GM12878 (cell line): ENCODE measurements at regions not wholly inside any gene's neighbourhood (a gene's known extent, or its start where the extent isn't known, plus 50 kb on each side); places are given as distances from the start of the nearest gene placed in this dataset.

ENCODE experiments used
- ATAC-seq: fragments of 200-7000 bp; cut with Tn5 transposase; 3 replicates; pipeline ENCODE4 v1.9.1; 2020; ENCODE audit warnings: mild to moderate bottlenecking, moderate library complexity
- BruUV-seq: library from RNA; stranded (reverse); fragments of 400-500 nt; replicated peaks from 2 replicates; lab custom pipeline; 2021; lab: Mats Ljungman, UMichigan
- CTCF ChIA-PET: fragments of 300-600 bp; sonication (Branson Sonifier 250); formaldehyde crosslinking; extraction: SDS; loops from one replicate; lab custom pipeline; 2021; ENCODE audit warnings: inconsistent platforms; lab: Yijun Ruan, JAX
- POLR2A ChIA-PET: fragments of 350-600 bp; formaldehyde crosslinking; extraction: SDS; loops from one replicate; lab custom pipeline; 2021; ENCODE audit warnings: inconsistent platforms; lab: Charles Lee
- RAD21 ChIA-PET: fragments of 300-600 bp; sonication (Branson Sonifier 250); formaldehyde crosslinking; loops from one replicate; lab custom pipeline; 2023; ENCODE audit warnings: antibody characterized with exemption; ENCODE audit not compliant: unreplicated experiment; lab: Charles Lee
- SMC1A ChIA-PET: fragments of 300-600 bp; sonication (Branson Sonifier 250); formaldehyde crosslinking; loops from one replicate; lab custom pipeline; 2023; ENCODE audit not compliant: unreplicated experiment, uncharacterized antibody; lab: Charles Lee
- DNase-seq: peaks from one replicate; pipeline ENCODE4 v3.0.0-alpha.2; 2011; ENCODE audit warnings: low read depth, low spot score
- FAIRE-seq: peaks from 3 replicates; lab custom pipeline; 2011; peaks lifted over from hg19 to GRCh38; lab: Jason Lieb, UNC
- H2AFZ ChIP-seq: 2 replicates; pipeline ENCODE4 v1.6.0; 2011; ENCODE audit warnings: low read depth, low read length, control low read depth; ENCODE audit not compliant: control insufficient read depth
- H3K27ac ChIP-seq: 2 replicates; pipeline ENCODE4 v1.5.1; 2011; ENCODE audit warnings: control low read depth; ENCODE audit not compliant: control insufficient read depth, insufficient read depth
- H3K27me3 ChIP-seq, 2 experiments: replicated peaks in 1 of 2; 2 replicates each; pipeline versions ENCODE4 v1.6.0 to v1.6.1; 2011; ENCODE audit warnings: low read length in 1 of 2; ENCODE audit not compliant: control insufficient read depth in 2 of 2, insufficient read depth in 2 of 2
- H3K36me3 ChIP-seq, 2 experiments: 2 replicates each; pipeline ENCODE4 v1.5.1; 2011; ENCODE audit warnings: low read length in 1 of 2; ENCODE audit not compliant: control insufficient read depth in 2 of 2, insufficient read depth in 2 of 2
- H3K4me1 ChIP-seq: 2 replicates; pipeline ENCODE4 v1.6.1; 2011; ENCODE audit warnings: mild to moderate bottlenecking, low read length, moderate library complexity, mixed read lengths; ENCODE audit not compliant: control insufficient read depth, insufficient read depth
- H3K4me2 ChIP-seq: 2 replicates; pipeline ENCODE4 v1.6.0; 2011; ENCODE audit warnings: control low read depth; ENCODE audit not compliant: control insufficient read depth, insufficient read depth
- H3K4me3 ChIP-seq: fragments of 200-600 bp; sonication (generic); 2 replicates; pipeline ENCODE4 v1.5.1; 2016
- H3K79me2 ChIP-seq: 2 replicates; pipeline ENCODE4 v1.6.0; 2011; ENCODE audit warnings: low read length; ENCODE audit not compliant: control insufficient read depth, insufficient read depth
- H3K9ac ChIP-seq: 2 replicates; pipeline ENCODE4 v1.8.0; 2011; ENCODE audit warnings: low read length, control low read depth, mixed read lengths; ENCODE audit not compliant: control insufficient read depth, insufficient read depth
- H3K9me3 ChIP-seq: replicated peaks from 3 replicates; pipeline ENCODE4 v1.5.1; 2011; ENCODE audit warnings: mild to moderate bottlenecking, low read length; ENCODE audit not compliant: control insufficient read depth, insufficient read depth
- H4K20me1 ChIP-seq: 2 replicates; pipeline ENCODE4 v1.6.0; 2011; ENCODE audit not compliant: control insufficient read depth, insufficient read depth
- IKZF2 ChIP-seq, 2 experiments: fragments of 450-650 bp; IDR thresholded peaks; 2 replicates each; pipeline ENCODE4 v1.6.1; 2017; ENCODE audit warnings: mild to moderate bottlenecking in 2 of 2, moderate library complexity in 2 of 2
- NBN ChIP-seq: fragments of 450-650 bp; IDR thresholded peaks from 2 replicates; pipeline ENCODE4 v1.6.1; 2016
- ZNF384 ChIP-seq: IDR thresholded peaks from 2 replicates; pipeline ENCODE4 v1.6.1; 2012; ENCODE audit warnings: low read depth, mild to moderate bottlenecking, low read length, improper control_type of control experiment, borderline replicate concordance
- WGBS: methylation state at CpG from one replicate; pipeline ENCODE4 v1.1.6; 2016; ENCODE audit warnings: low lambda C conversion rate; ENCODE audit not compliant: insufficient replicate concordance, insufficient coverage; ENCODE audit errors: missing lambda C conversion rate; 5-methylcytosine and 5-hydroxymethylcytosine counted together
- in situ Hi-C: fragments of 300-500 bp; cut with MboI; formaldehyde crosslinking; loops from 9 replicates; pipeline ENCODE4 v1.14.3; 2018; ENCODE audit warnings: mixed read lengths
- intact Hi-C: fragments of 100-400 bp; cut with micrococcal nuclease; formaldehyde crosslinking; loops from one replicate; pipeline ENCODE4 v1.14.2; 2022; ENCODE audit not compliant: unreplicated experiment
- TF ChIP-seq, protein P1 (sequence below): IDR thresholded peaks from 2 replicates; pipeline ENCODE4 v1.6.1; 2011; ENCODE audit warnings: mild to moderate bottlenecking, low read depth, low read length, moderate library complexity; ENCODE audit not compliant: insufficient replicate concordance
- TF ChIP-seq, protein P2 (sequence below): fragments of 450-650 bp; formaldehyde crosslinking; IDR thresholded peaks from 2 replicates; pipeline ENCODE4 v1.5.0; 2022; ENCODE audit warnings: mild to moderate bottlenecking, missing genetic modification characterization

DNA sequence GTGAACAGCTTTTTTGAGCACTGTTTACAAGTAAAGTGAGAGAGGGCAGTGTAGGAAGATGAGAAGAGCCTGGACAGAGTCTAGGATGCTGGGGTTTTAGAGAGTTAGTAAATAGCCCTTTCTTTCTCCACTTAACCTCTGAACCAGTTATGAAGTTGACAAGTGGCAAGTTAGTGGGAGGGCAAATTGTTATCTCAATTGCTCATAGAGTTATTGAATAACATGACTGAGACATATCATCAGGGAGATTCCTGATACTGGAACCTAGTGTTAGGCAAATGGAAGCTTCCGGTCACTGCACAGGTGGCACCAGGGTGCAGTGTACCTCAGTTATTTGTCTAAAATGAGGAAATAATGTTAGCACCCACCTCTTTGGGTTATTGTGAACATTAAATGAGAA lies 57.8 kb upstream of the PTPN5 start:
- DNase-seq (no peak), ATAC-seq (no peak), FAIRE-seq (no peak)
- ChIA-PET RAD21 (interaction anchor here (0.8 kb wide), 1 partner anchor 74 kb away, joined by 3 read pairs; no protein-coding TSS in a partner anchor), CTCF (interaction anchor here (0.6 to 5.1 kb wide), 6 partner anchors 9 to 734 kb away, joined by 3 to 40 read pairs (median 5); no protein-coding TSS in a partner anchor), POLR2A (no interaction called here), SMC1A (interaction anchor here (0.6 to 0.8 kb wide), 2 partner anchors 127 to 290 kb away, joined by 3 read pairs; no protein-coding TSS in a partner anchor)
- Histone ChIP-seq H3K4me2 (no peak overlapping the region), H3K27ac (no peak overlapping the region), H3K9ac (no peak overlapping the region), H4K20me1 (no peaks in the 10 kb centered on the region), H3K79me2 (no peaks in the 10 kb centered on the region), H2AFZ (no peak overlapping the region), H3K36me3 (no peaks in the 10 kb centered on the region), H3K4me3 (no peak overlapping the region), H3K9me3 (no peaks in the 10 kb centered on the region), H3K27me3 (no peaks in the 10 kb centered on the region), H3K4me1 (no peaks in the 10 kb centered on the region)
- intact Hi-C loops (no loop called here), in situ Hi-C loops (no loop called here)
- no TSS peak for BruUV-seq
- TF ChIP-seq NBN (no peak), IKZF2 (IDR thresholded peaks at IDR 0.05) (no peak), ZNF384 (no peak)
- TF ChIP-seq, protein P1, sequence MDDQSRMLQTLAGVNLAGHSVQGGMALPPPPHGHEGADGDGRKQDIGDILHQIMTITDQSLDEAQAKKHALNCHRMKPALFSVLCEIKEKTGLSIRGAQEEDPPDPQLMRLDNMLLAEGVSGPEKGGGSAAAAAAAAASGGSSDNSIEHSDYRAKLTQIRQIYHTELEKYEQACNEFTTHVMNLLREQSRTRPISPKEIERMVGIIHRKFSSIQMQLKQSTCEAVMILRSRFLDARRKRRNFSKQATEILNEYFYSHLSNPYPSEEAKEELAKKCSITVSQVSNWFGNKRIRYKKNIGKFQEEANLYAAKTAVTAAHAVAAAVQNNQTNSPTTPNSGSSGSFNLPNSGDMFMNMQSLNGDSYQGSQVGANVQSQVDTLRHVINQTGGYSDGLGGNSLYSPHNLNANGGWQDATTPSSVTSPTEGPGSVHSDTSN = no peak
- TF ChIP-seq, protein P2, sequence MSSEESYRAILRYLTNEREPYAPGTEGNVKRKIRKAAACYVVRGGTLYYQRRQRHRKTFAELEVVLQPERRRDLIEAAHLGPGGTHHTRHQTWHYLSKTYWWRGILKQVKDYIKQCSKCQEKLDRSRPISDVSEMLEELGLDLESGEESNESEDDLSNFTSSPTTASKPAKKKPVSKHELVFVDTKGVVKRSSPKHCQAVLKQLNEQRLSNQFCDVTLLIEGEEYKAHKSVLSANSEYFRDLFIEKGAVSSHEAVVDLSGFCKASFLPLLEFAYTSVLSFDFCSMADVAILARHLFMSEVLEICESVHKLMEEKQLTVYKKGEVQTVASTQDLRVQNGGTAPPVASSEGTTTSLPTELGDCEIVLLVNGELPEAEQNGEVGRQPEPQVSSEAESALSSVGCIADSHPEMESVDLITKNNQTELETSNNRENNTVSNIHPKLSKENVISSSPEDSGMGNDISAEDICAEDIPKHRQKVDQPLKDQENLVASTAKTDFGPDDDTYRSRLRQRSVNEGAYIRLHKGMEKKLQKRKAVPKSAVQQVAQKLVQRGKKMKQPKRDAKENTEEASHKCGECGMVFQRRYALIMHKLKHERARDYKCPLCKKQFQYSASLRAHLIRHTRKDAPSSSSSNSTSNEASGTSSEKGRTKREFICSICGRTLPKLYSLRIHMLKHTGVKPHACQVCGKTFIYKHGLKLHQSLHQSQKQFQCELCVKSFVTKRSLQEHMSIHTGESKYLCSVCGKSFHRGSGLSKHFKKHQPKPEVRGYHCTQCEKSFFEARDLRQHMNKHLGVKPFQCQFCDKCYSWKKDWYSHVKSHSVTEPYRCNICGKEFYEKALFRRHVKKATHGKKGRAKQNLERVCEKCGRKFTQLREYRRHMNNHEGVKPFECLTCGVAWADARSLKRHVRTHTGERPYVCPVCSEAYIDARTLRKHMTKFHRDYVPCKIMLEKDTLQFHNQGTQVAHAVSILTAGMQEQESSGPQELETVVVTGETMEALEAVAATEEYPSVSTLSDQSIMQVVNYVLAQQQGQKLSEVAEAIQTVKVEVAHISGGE = no peak
- whole genome bisulfite sequencing = 52% methylated on average over 1 of the region's 1 CpG
